ENCODE measurements at regions not wholly inside any gene's neighbourhood (a gene's known extent, or its start where the extent isn't known, plus 50 kb on each side); places are given as distances from the start of the nearest gene placed in this dataset.

GRCh38 chr15:77867266-77868047, 210.1 kb downstream of the TBC1D2B start:
- TF ChIP-seq CTCF (IDR thresholded peaks at IDR 0.05) (no peak), POLR2A (IDR thresholded peaks at IDR 0.05) (no peak)

Data from heart left ventricle (tissue), 13 donors.